ENCODE measurements at regions not wholly inside any gene's neighbourhood (a gene's known extent, or its start where the extent isn't known, plus 50 kb on each side); places are given as distances from the start of the nearest gene placed in this dataset.

GRCh38 chr4:157702831-157703230, 470.0 kb downstream of the GASK1B start:
- TF ChIP-seq TCF12 (IDR thresholded peaks at IDR 0.05; ENCODE audit: low read depth) (no peak), FOXM1 (IDR thresholded peaks at IDR 0.05; ENCODE audit: borderline replicate concordance, low read depth) (no peak), EP300 (IDR thresholded peaks at IDR 0.05; ENCODE audit: borderline replicate concordance) (no peak), RAD21 (IDR thresholded peaks at IDR 0.05; ENCODE audit: low read depth) (no peak), TAF1 (IDR thresholded peaks at IDR 0.05; ENCODE audit: low read depth) (no peak), TEAD4 (IDR thresholded peaks at IDR 0.05) (no peak), NFIC (IDR thresholded peaks at IDR 0.05) (no peak)

All from Ishikawa (cell line).